BJ (cell line): ENCODE measurements at regions not wholly inside any gene's neighbourhood (a gene's known extent, or its start where the extent isn't known, plus 50 kb on each side); places are given as distances from the start of the nearest gene placed in this dataset.

Source experiments
- CTCF ChIA-PET: fragments of 350-600 bp; formaldehyde crosslinking; extraction: SDS; loops from one replicate; lab custom pipeline; 2021; ENCODE audit warnings: antibody characterized with exemption, inconsistent platforms; lab: Yijun Ruan, JAX
- POLR2A ChIA-PET: fragments of 300-600 bp; sonication (Branson Sonifier 250); formaldehyde crosslinking; extraction: SDS; loops from one replicate; lab custom pipeline; 2021; ENCODE audit warnings: antibody characterized with exemption; lab: Charles Lee
- DNase-seq: peaks from one replicate; pipeline ENCODE4 v3.0.0-alpha.2; 2011; ENCODE audit warnings: low read depth
- H3K27me3 ChIP-seq: 2 replicates; pipeline ENCODE4 v1.6.0; 2011; ENCODE audit warnings: low read length; ENCODE audit not compliant: control insufficient read depth, insufficient read depth
- H3K36me3 ChIP-seq: 2 replicates; pipeline ENCODE4 v1.5.1; 2011; ENCODE audit warnings: low read length; ENCODE audit not compliant: control insufficient read depth, insufficient read depth
- H3K4me3 ChIP-seq: 2 replicates; pipeline ENCODE4 v1.5.1; 2011; ENCODE audit warnings: low read depth, mild to moderate bottlenecking, control low read depth, low read length
- CTCF ChIP-seq: IDR thresholded peaks from 2 replicates; pipeline ENCODE4 v1.5.1; 2011; ENCODE audit warnings: low read depth, mild to moderate bottlenecking, control low read depth, inconsistent platforms, low read length, moderate library complexity; ENCODE audit not compliant: insufficient read depth

GRCh38 chr10:33041783-33042437, 83.9 kb upstream of the ITGB1 start:
- ChIA-PET CTCF (interaction anchor here (1.4 kb wide), 1 partner anchor 10 kb away, joined by 5 read pairs; no protein-coding TSS in a partner anchor), POLR2A (interaction anchor here (0.7 kb wide), 1 partner anchor 9 kb away, joined by 3 read pairs; no protein-coding TSS in a partner anchor)
- Histone ChIP-seq H3K27me3 (no peaks in the 10 kb centered on the region), H3K4me3 (no peak overlapping the region), H3K36me3 (no peaks in the 10 kb centered on the region)
- no peak for DNase-seq
- no peak for TF ChIP-seq CTCF

GRCh38 chr10:33040436-33040835, 82.4 kb upstream of the ITGB1 start:
- Histone ChIP-seq H3K36me3 (no peaks in the 10 kb centered on the region), H3K4me3 (no peak overlapping the region), H3K27me3 (no peaks in the 10 kb centered on the region)
- POLR2A ChIA-PET: no interaction called here
- CTCF ChIA-PET: interaction anchor here (1.4 kb wide), 1 partner anchor 17 kb away, joined by 4 read pairs; no protein-coding TSS in a partner anchor
- no peak for DNase-seq
- TF ChIP-seq CTCF: no peak

GRCh38 chr10:33039181-33039580, 81.2 kb upstream of the ITGB1 start:
- POLR2A ChIA-PET: no interaction called here
- no peak for TF ChIP-seq CTCF
- Histone ChIP-seq H3K27me3 (no peaks in the 10 kb centered on the region), H3K36me3 (no peaks in the 10 kb centered on the region), H3K4me3 (no peak overlapping the region)
- CTCF ChIA-PET: interaction anchor here (0.8 to 1.5 kb wide), 3 partner anchors 10 to 15 kb away, joined by 3 to 4 read pairs (median 3); no protein-coding TSS in a partner anchor
- no peak for DNase-seq

GRCh38 chr10:33038672-33039071, 80.6 kb upstream of the ITGB1 start:
- H3K4me3 ChIP-seq: no peak overlapping the region
- ChIA-PET CTCF (interaction anchor here (0.8 to 1.5 kb wide), 2 partner anchors 10 to 15 kb away, joined by 3 read pairs; no protein-coding TSS in a partner anchor), POLR2A (no interaction called here)
- no peak for TF ChIP-seq CTCF
- H3K27me3 ChIP-seq: no peaks in the 10 kb centered on the region
- no peaks in the 10 kb centered on the region for H3K36me3 ChIP-seq
- DNase-seq: no peak

- CTCF ChIA-PET: interaction anchor here (1.2 to 1.4 kb wide), 2 partner anchors 29 to 92 kb away, joined by 3 to 4 read pairs; no protein-coding TSS in a partner anchor
- no peak for DNase-seq
Measured at GRCh38 chr10:33037726-33038125, 79.7 kb upstream of the ITGB1 start.

More at GRCh38 chr10:33037726-33038125, 79.7 kb upstream of the ITGB1 start:
- POLR2A ChIA-PET: no interaction called here
- Histone ChIP-seq H3K36me3 (no peaks in the 10 kb centered on the region), H3K4me3 (no peak overlapping the region), H3K27me3 (no peaks in the 10 kb centered on the region)
- TF ChIP-seq CTCF: no peak
